Muscle layer of colon (tissue), 2 donors: ENCODE measurements at regions not wholly inside any gene's neighbourhood (a gene's known extent, or its start where the extent isn't known, plus 50 kb on each side); places are given as distances from the start of the nearest gene placed in this dataset.

ENCODE experiments used
- H3K27ac ChIP-seq: one replicate; pipeline ENCODE4 v1.7.0; 2013; ENCODE audit warnings: low read depth, mild to moderate bottlenecking, low read length, moderate library complexity
- H3K27me3 ChIP-seq, 2 donors: one replicate each; pipeline ENCODE4 v1.7.0; 2013; ENCODE audit warnings: low read length in 2 of 2, mild to moderate bottlenecking in 2 of 2; ENCODE audit not compliant: insufficient read depth in 2 of 2, control insufficient read depth in 1 of 2
- H3K36me3 ChIP-seq: one replicate; pipeline ENCODE4 v1.7.0; 2013; ENCODE audit warnings: mild to moderate bottlenecking, low read length; ENCODE audit not compliant: insufficient read depth
- H3K4me1 ChIP-seq: one replicate; pipeline ENCODE4 v1.7.0; 2013; ENCODE audit warnings: mild to moderate bottlenecking, low read length; ENCODE audit not compliant: insufficient read depth
- H3K4me3 ChIP-seq, 2 donors: one replicate each; pipeline ENCODE4 v1.7.0; 2013; ENCODE audit warnings: low read length in 2 of 2, low read depth in 1 of 2, mild to moderate bottlenecking in 1 of 2, moderate library complexity in 1 of 2
- H3K9ac ChIP-seq: one replicate; pipeline ENCODE4 v1.7.0; 2013; ENCODE audit warnings: low read length
- H3K9me3 ChIP-seq: one replicate; pipeline ENCODE4 v1.7.0; 2013; ENCODE audit warnings: mild to moderate bottlenecking, low read length
- donor health status: abdominal sarcoma.
- donor health status: Adenocarcinoma of cecum.

GRCh38 chr22:46070803-46071450 lies 79.4 kb upstream of the PPARA start:
- H3K9ac ChIP-seq, result peak overlapping the region; percentile 98
- H3K36me3 ChIP-seq, result peaks cover 9% of the 10 kb centered on the region
- peaks cover 43% of the 10 kb centered on the region for H3K4me1 ChIP-seq
- peak overlapping the region; percentile 66 for H3K4me3 ChIP-seq
- no peaks in the 10 kb centered on the region for H3K27me3 ChIP-seq
- H3K9me3 ChIP-seq, result no peaks in the 10 kb centered on the region
- H3K27ac ChIP-seq, result peak overlapping the region; percentile 92

GRCh38 chr22:46071451-46072109 lies 78.7 kb upstream of the PPARA start:
- Histone ChIP-seq H3K9ac (no peak overlapping the region), H3K27ac (peak overlapping the region; percentile 94), H3K27me3 (no peaks in the 10 kb centered on the region), H3K9me3 (no peaks in the 10 kb centered on the region), H3K36me3 (peaks cover 15% of the 10 kb centered on the region), H3K4me3 (peak overlapping the region; percentile 86 to 98), H3K4me1 (peaks cover 44% of the 10 kb centered on the region)

GRCh38 chr22:46072110-46072881 lies 78.0 kb upstream of the PPARA start:
- peak overlapping the region; percentile 86 to 98 for H3K4me3 ChIP-seq
- no peaks in the 10 kb centered on the region for H3K27me3 ChIP-seq
- H3K9ac ChIP-seq, result peak overlapping the region; percentile 98
- H3K4me1 ChIP-seq, result peaks cover 42% of the 10 kb centered on the region
- no peaks in the 10 kb centered on the region for H3K9me3 ChIP-seq
- H3K36me3 ChIP-seq, result peaks cover 15% of the 10 kb centered on the region
- H3K27ac ChIP-seq, result peak overlapping the region; percentile 94

GRCh38 chr22:46072981-46073682 lies 77.2 kb upstream of the PPARA start:
- H3K4me1 ChIP-seq, result peaks cover 35% of the 10 kb centered on the region
- peak overlapping the region; percentile 86 to 98 for H3K4me3 ChIP-seq
- H3K9me3 ChIP-seq, result no peaks in the 10 kb centered on the region
- peaks cover 15% of the 10 kb centered on the region for H3K36me3 ChIP-seq
- no peaks in the 10 kb centered on the region for H3K27me3 ChIP-seq
- H3K9ac ChIP-seq, result peak overlapping the region; percentile 98
- peak overlapping the region; percentile 94 for H3K27ac ChIP-seq

DNA sequence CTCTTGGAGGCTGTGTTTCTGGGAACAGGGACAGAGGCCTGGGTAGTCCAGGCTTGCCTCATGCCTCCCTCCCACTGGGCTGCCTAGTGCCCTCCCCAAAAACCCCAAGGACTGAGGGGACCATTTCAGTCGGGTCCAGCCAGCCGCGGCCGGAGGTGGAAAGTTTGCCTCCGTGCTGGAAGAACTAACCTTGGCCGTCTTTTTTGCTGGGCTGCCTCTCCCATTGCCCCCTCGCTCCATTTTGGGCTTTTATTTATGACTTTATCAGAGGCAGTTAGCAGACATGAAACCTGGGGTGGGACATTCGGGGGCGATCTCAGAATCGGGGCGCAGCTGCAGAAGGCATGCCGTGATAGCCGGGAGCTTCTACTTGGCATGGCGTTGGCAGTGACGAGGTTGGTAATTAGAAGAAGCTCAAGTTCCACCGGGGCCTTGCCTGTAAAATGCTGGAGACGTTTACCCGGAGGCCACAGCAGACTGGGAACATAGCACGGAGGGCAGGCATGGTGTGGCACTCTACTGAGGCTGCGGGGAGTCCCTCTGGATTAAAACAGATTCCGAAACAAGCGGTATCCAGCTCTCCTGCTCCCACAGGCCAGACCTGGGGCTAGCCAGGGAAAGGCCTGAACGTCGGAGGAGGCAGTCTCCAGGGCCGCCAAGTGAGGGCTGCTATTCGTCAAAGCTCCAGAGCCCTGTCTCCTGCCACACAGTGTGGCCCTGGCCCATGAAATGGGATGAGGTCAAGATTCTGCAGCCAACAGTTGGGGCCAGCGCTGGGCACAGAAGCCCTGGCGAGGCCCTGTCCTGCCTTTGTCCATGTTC lies 76.4 kb upstream of the PPARA start:
- H3K27me3 ChIP-seq, result no peaks in the 10 kb centered on the region
- H3K9me3 ChIP-seq, result no peaks in the 10 kb centered on the region
- peaks cover 35% of the 10 kb centered on the region for H3K4me1 ChIP-seq
- H3K4me3 ChIP-seq, result peak overlapping the region; percentile 86 to 98
- peaks cover 15% of the 10 kb centered on the region for H3K36me3 ChIP-seq
- peak overlapping the region; percentile 98 for H3K9ac ChIP-seq
- peak overlapping the region; percentile 94 for H3K27ac ChIP-seq

- H3K27ac ChIP-seq, result peak overlapping the region; percentile 94
- H3K27me3 ChIP-seq, result no peaks in the 10 kb centered on the region
- H3K9ac ChIP-seq, result peak overlapping the region; percentile 98
- no peaks in the 10 kb centered on the region for H3K9me3 ChIP-seq
- H3K4me3 ChIP-seq, result peak overlapping the region; percentile 86 to 98
- peaks cover 42% of the 10 kb centered on the region for H3K4me1 ChIP-seq
- H3K36me3 ChIP-seq, result peaks cover 15% of the 10 kb centered on the region
Measured at GRCh38 chr22:46074771-46075551, 75.4 kb upstream of the PPARA start.

- Histone ChIP-seq H3K4me3 (peak overlapping the region; percentile 5 to 44), H3K36me3 (peaks cover 15% of the 10 kb centered on the region), H3K9me3 (no peaks in the 10 kb centered on the region), H3K27ac (peak overlapping the region; percentile 94), H3K4me1 (peaks cover 42% of the 10 kb centered on the region), H3K9ac (peak overlapping the region; percentile 98), H3K27me3 (no peaks in the 10 kb centered on the region)
Measured at GRCh38 chr22:46075764-46076531, 74.4 kb upstream of the PPARA start.

- peak overlapping the region; percentile 94 for H3K27ac ChIP-seq
- H3K4me3 ChIP-seq, result peak overlapping the region; percentile 5 to 44
- peaks cover 48% of the 10 kb centered on the region for H3K4me1 ChIP-seq
- no peaks in the 10 kb centered on the region for H3K9me3 ChIP-seq
- H3K9ac ChIP-seq, result peak overlapping the region; percentile 98
- peaks cover 15% of the 10 kb centered on the region for H3K36me3 ChIP-seq
- no peaks in the 10 kb centered on the region for H3K27me3 ChIP-seq
Measured at GRCh38 chr22:46076651-46077339, 73.5 kb upstream of the PPARA start.

- peaks cover 57% of the 10 kb centered on the region for H3K4me1 ChIP-seq
- H3K4me3 ChIP-seq, result peak overlapping the region; percentile 1 to 44
- H3K36me3 ChIP-seq, result peaks cover 18% of the 10 kb centered on the region
- peak overlapping the region; percentile 94 for H3K27ac ChIP-seq
- H3K9ac ChIP-seq, result peak overlapping the region; percentile 98
- H3K9me3 ChIP-seq, result no peaks in the 10 kb centered on the region
- H3K27me3 ChIP-seq, result no peaks in the 10 kb centered on the region
Measured at GRCh38 chr22:46077669-46078099, 72.6 kb upstream of the PPARA start.
